Liver (tissue), 8 donors: ENCODE measurements at regions not wholly inside any gene's neighbourhood (a gene's known extent, or its start where the extent isn't known, plus 50 kb on each side); places are given as distances from the start of the nearest gene placed in this dataset.

Experiments
- DNase-seq: peaks from one replicate; pipeline ENCODE4 v3.0.0-alpha.2; 2017; ENCODE audit warnings: low spot score
- H3K27ac ChIP-seq, 2 donors: one replicate each; pipeline ENCODE4 v1.7.0; 2013; ENCODE audit warnings: inconsistent platforms in 2 of 2, low read length in 2 of 2, control low read depth in 1 of 2, low read depth in 1 of 2, mild to moderate bottlenecking in 1 of 2
- H3K27me3 ChIP-seq, 4 donors: one replicate each; pipeline versions ENCODE4 v1.6.1 to v1.7.0; 2013; ENCODE audit warnings: low read length in 3 of 4, inconsistent platforms in 1 of 4, mild to moderate bottlenecking in 1 of 4, moderate library complexity in 1 of 4; ENCODE audit not compliant: control insufficient read depth in 4 of 4, insufficient read depth in 4 of 4
- H3K36me3 ChIP-seq, 4 donors: one replicate each; pipeline versions ENCODE4 v1.6.1 to v1.7.0; 2013; ENCODE audit warnings: low read length in 3 of 4, mild to moderate bottlenecking in 3 of 4, low read depth in 1 of 4, moderate library complexity in 1 of 4; ENCODE audit not compliant: control insufficient read depth in 4 of 4, insufficient read depth in 3 of 4
- H3K4me1 ChIP-seq, 4 donors: one replicate each; pipeline versions ENCODE4 v1.6.1 to v1.7.0; 2013; ENCODE audit warnings: low read length in 3 of 4, mild to moderate bottlenecking in 3 of 4, moderate library complexity in 1 of 4; ENCODE audit not compliant: control insufficient read depth in 4 of 4, insufficient read depth in 4 of 4
- H3K4me3 ChIP-seq, 3 donors: one replicate each; pipeline versions ENCODE4 v1.6.1 to v1.7.0; 2013; ENCODE audit warnings: low read length in 3 of 3, control low read depth in 1 of 3, low read depth in 1 of 3, mild to moderate bottlenecking in 1 of 3
- H3K9ac ChIP-seq, 2 donors: one replicate each; pipeline ENCODE4 v1.7.0; 2013; ENCODE audit warnings: low read length in 2 of 2, mild to moderate bottlenecking in 2 of 2, moderate library complexity in 2 of 2, control low read depth in 1 of 2, low read depth in 1 of 2
- H3K9me3 ChIP-seq, 4 donors: one replicate each; pipeline versions ENCODE4 v1.6.1 to v1.7.0; 2013; ENCODE audit warnings: low read length in 3 of 4; ENCODE audit not compliant: control insufficient read depth in 4 of 4
- CTCF ChIP-seq: fragments of 150-350 bp; IDR thresholded peaks from 2 replicates; pipeline ENCODE4 v1.5.1; 2017; ENCODE audit warnings: improper control_type of control experiment, low read depth, low read length; ENCODE audit not compliant: missing input control
- EGR1 ChIP-seq, 2 donors: IDR thresholded peaks; 2 replicates each; pipeline ENCODE4 v1.6.1; 2016 to 2018; ENCODE audit warnings: antibody characterized with exemption in 2 of 2, low read depth in 2 of 2
- FOXA2 ChIP-seq: IDR thresholded peaks from 2 replicates; pipeline ENCODE4 v1.6.1; 2016; ENCODE audit warnings: antibody characterized with exemption
- HNF4A ChIP-seq, 2 donors: conservative IDR thresholded peaks; 2 replicates each; pipeline ENCODE4 v1.6.1; 2016; ENCODE audit warnings: antibody characterized with exemption in 2 of 2, mild to moderate bottlenecking in 2 of 2
- HNF4G ChIP-seq: IDR thresholded peaks from 2 replicates; pipeline ENCODE4 v1.6.1; 2016; ENCODE audit warnings: antibody characterized with exemption
- JUND ChIP-seq, 2 donors: IDR thresholded peaks; 2 replicates each; pipeline ENCODE4 v1.6.1; 2016; ENCODE audit warnings: antibody characterized with exemption in 2 of 2
- NR2F2 ChIP-seq: IDR thresholded peaks from 2 replicates; pipeline ENCODE4 v1.6.1; 2016; ENCODE audit warnings: antibody characterized with exemption
- RAD21 ChIP-seq, 2 donors: IDR thresholded peaks; 2 replicates each; pipeline ENCODE4 v1.6.1; 2016; ENCODE audit warnings: antibody characterized with exemption in 2 of 2, mild to moderate bottlenecking in 2 of 2
- RXRA ChIP-seq, 2 donors: IDR thresholded peaks; 2 replicates each; pipeline ENCODE4 v1.6.1; 2017 to 2018; ENCODE audit warnings: antibody characterized with exemption in 2 of 2, mild to moderate bottlenecking in 1 of 2
- SP1 ChIP-seq: IDR thresholded peaks from 2 replicates; pipeline ENCODE4 v1.6.1; 2018; ENCODE audit warnings: antibody characterized with exemption, mild to moderate bottlenecking
- WGBS: extraction: QIAGEN DNeasy Blood & Tissue Kit; methylation state at CpG from one replicate; pipeline ENCODE4 v1.1.7; 2013; 5-methylcytosine and 5-hydroxymethylcytosine counted together
- TF ChIP-seq, protein P1 (sequence below): IDR thresholded peaks from 2 replicates; pipeline ENCODE4 v1.6.1; 2016; ENCODE audit warnings: antibody characterized with exemption, mild to moderate bottlenecking
- TF ChIP-seq, protein P2 (sequence below): IDR thresholded peaks from 2 replicates; pipeline ENCODE4 v1.6.1; 2016; ENCODE audit warnings: antibody characterized with exemption
- TF ChIP-seq, protein P3 (sequence below): IDR thresholded peaks from 2 replicates; pipeline ENCODE4 v1.6.1; 2016; ENCODE audit warnings: antibody characterized with exemption
- donor health status: healthy.
- donor health status: healthy.
- donor health status: healthy.
- donor health status: healthy.
- donor health status: healthy.

DNA sequence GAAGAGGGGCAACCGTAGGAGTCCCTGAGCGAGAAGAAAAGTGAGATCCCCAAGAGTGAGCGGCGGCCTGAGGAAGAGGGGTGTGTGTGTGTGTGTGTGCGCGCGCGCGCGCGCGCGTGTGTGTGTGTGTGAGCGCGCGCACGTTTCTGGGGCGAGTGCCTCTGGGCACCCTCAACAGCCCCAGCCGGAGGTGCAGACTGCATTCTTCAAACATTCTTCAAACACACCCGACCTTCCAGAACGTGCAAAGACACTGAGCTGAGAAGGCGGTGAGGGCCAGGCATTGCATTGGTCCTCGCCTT is 76.2 kb upstream of the FOXP4 start:
- H3K27ac ChIP-seq: no peak overlapping the region
- H3K4me3 ChIP-seq: no peak overlapping the region
- H3K36me3 ChIP-seq: no peaks in the 10 kb centered on the region
- TF ChIP-seq FOXA2: no peak
- no peak overlapping the region for H3K9ac ChIP-seq
- H3K4me1 ChIP-seq: peaks cover 0 to 4% (median 0%) of the 10 kb centered on the region in 4 donors
- peaks cover 0 to 2% (median 0%) of the 10 kb centered on the region in 4 donors for H3K27me3 ChIP-seq
- no peaks in the 10 kb centered on the region for H3K9me3 ChIP-seq
- WGBS: 14% methylated on average over 23 of the region's 23 CpGs
- no peak for DNase-seq

DNA sequence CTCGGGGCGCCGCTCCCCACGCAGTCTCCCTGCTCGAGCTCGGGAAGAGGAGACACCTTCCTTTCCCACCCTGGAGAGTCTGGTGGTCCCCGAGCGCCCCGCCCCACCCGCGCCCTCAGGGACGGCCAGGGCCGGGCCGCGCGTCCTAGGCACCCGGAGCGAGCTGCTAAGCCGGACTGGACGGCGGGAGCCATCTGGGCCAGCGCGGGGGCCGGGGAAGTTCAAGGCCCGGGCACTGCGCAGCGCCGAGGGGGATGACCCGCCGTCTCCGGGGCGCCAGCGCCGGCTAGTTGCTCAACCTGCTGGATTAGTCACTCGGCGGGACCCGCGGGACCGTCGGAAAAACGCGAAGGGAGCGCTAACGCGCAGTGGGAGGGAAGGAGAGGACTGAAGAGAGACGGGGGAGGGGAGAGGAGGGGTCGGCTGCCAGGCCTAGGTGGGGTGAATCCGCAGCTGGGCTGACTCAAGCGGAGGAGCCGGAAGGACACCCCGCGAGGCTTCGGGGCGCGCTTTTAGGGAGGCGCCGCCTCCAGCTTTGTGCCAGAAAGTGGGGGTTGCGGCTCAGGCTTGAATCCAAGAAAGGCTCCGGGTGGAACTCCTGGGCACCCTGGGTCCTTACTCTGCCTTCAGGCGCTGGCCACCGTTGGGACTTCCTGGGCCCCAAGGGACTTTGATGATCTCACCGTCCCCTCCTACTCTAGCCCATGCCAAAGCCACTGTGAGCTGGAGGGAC is 75.7 kb upstream of the FOXP4 start:
- Histone ChIP-seq H3K4me3 (no peak overlapping the region), H3K9me3 (no peaks in the 10 kb centered on the region), H3K27ac (no peak overlapping the region), H3K4me1 (peaks cover 0 to 4% (median 0%) of the 10 kb centered on the region in 4 donors), H3K9ac (no peak overlapping the region), H3K27me3 (peaks cover 0 to 2% (median 0%) of the 10 kb centered on the region in 4 donors), H3K36me3 (no peaks in the 10 kb centered on the region)
- TF ChIP-seq, protein P1, sequence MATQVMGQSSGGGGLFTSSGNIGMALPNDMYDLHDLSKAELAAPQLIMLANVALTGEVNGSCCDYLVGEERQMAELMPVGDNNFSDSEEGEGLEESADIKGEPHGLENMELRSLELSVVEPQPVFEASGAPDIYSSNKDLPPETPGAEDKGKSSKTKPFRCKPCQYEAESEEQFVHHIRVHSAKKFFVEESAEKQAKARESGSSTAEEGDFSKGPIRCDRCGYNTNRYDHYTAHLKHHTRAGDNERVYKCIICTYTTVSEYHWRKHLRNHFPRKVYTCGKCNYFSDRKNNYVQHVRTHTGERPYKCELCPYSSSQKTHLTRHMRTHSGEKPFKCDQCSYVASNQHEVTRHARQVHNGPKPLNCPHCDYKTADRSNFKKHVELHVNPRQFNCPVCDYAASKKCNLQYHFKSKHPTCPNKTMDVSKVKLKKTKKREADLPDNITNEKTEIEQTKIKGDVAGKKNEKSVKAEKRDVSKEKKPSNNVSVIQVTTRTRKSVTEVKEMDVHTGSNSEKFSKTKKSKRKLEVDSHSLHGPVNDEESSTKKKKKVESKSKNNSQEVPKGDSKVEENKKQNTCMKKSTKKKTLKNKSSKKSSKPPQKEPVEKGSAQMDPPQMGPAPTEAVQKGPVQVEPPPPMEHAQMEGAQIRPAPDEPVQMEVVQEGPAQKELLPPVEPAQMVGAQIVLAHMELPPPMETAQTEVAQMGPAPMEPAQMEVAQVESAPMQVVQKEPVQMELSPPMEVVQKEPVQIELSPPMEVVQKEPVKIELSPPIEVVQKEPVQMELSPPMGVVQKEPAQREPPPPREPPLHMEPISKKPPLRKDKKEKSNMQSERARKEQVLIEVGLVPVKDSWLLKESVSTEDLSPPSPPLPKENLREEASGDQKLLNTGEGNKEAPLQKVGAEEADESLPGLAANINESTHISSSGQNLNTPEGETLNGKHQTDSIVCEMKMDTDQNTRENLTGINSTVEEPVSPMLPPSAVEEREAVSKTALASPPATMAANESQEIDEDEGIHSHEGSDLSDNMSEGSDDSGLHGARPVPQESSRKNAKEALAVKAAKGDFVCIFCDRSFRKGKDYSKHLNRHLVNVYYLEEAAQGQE: no peak
- no peak for TF ChIP-seq HNF4G
- TF ChIP-seq EGR1 (IDR thresholded peaks at IDR 0.05; ENCODE audit: low read depth in 2 of 2): no peak
- no peak for TF ChIP-seq SP1
- no peak for TF ChIP-seq RXRA (IDR thresholded peaks at IDR 0.05)
- TF ChIP-seq RAD21 (IDR thresholded peaks at IDR 0.05): no peak
- no peak for TF ChIP-seq FOXA2
- TF ChIP-seq, protein P2, sequence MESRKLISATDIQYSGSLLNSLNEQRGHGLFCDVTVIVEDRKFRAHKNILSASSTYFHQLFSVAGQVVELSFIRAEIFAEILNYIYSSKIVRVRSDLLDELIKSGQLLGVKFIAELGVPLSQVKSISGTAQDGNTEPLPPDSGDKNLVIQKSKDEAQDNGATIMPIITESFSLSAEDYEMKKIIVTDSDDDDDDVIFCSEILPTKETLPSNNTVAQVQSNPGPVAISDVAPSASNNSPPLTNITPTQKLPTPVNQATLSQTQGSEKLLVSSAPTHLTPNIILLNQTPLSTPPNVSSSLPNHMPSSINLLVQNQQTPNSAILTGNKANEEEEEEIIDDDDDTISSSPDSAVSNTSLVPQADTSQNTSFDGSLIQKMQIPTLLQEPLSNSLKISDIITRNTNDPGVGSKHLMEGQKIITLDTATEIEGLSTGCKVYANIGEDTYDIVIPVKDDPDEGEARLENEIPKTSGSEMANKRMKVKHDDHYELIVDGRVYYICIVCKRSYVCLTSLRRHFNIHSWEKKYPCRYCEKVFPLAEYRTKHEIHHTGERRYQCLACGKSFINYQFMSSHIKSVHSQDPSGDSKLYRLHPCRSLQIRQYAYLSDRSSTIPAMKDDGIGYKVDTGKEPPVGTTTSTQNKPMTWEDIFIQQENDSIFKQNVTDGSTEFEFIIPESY: no peak
- TF ChIP-seq CTCF: no peak
- TF ChIP-seq NR2F2: no peak
- no peak for TF ChIP-seq JUND (IDR thresholded peaks at IDR 0.05)
- TF ChIP-seq HNF4A (conservative IDR thresholded peaks at IDR 0.05): no peak
- TF ChIP-seq, protein P3, sequence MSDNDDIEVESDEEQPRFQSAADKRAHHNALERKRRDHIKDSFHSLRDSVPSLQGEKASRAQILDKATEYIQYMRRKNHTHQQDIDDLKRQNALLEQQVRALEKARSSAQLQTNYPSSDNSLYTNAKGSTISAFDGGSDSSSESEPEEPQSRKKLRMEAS: no peak
- 15% methylated on average over 62 of the region's 62 CpGs for WGBS
- no peak for DNase-seq
